GM23338 (cell line): ENCODE measurements at regions not wholly inside any gene's neighbourhood (a gene's known extent, or its start where the extent isn't known, plus 50 kb on each side); places are given as distances from the start of the nearest gene placed in this dataset.
A peak's percentile ranks its signal among the peaks of the same experiment; 100 is the strongest.

Experiments used
- ATAC-seq: fragments of 200-7000 bp; cut with Tn5 transposase; 3 replicates; pipeline ENCODE4 v1.9.1; 2020
- DNase-seq: peaks from one replicate; pipeline ENCODE4 v3.0.0-alpha.2; 2015; ENCODE audit warnings: low spot score
- H2AFZ ChIP-seq: fragments of 200-600 bp; sonication (generic); 2 replicates; pipeline ENCODE4 v1.8.0; 2016; ENCODE audit warnings: antibody characterized with exemption, mild to moderate bottlenecking, moderate library complexity
- H3F3A ChIP-seq: fragments of 200-600 bp; sonication (generic); replicated peaks from 2 replicates; pipeline ENCODE4 v1.8.0; 2017; ENCODE audit warnings: antibody characterized with exemption, mixed run types, low read depth
- H3K27ac ChIP-seq: fragments of 200-600 bp; sonication (generic); 2 replicates; pipeline ENCODE4 v1.6.1; 2016; ENCODE audit warnings: low read depth
- H3K27me3 ChIP-seq: fragments of 200-600 bp; sonication (generic); 2 replicates; pipeline ENCODE4 v1.8.0; 2016; ENCODE audit warnings: mild to moderate bottlenecking, mixed run types, moderate library complexity; ENCODE audit not compliant: insufficient read depth
- H3K36me3 ChIP-seq: fragments of 200-600 bp; sonication (generic); 2 replicates; pipeline ENCODE4 v1.8.0; 2016; ENCODE audit warnings: mild to moderate bottlenecking; ENCODE audit not compliant: insufficient read depth
- H3K4me1 ChIP-seq: fragments of 200-600 bp; sonication (generic); 2 replicates; pipeline ENCODE4 v1.8.0; 2016; ENCODE audit warnings: mild to moderate bottlenecking, moderate library complexity; ENCODE audit not compliant: insufficient read depth
- H3K4me2 ChIP-seq: fragments of 200-600 bp; sonication (generic); 2 replicates; pipeline ENCODE4 v1.7.1; 2017; ENCODE audit warnings: mixed run types
- H3K4me3 ChIP-seq: fragments of 200-600 bp; sonication (generic); 2 replicates; pipeline ENCODE4 v1.6.1; 2016; ENCODE audit warnings: mixed run types
- H3K79me2 ChIP-seq: fragments of 200-600 bp; sonication (generic); replicated peaks from 2 replicates; pipeline ENCODE4 v1.8.0; 2017; ENCODE audit warnings: mild to moderate bottlenecking; ENCODE audit not compliant: insufficient read depth
- H3K9me2 ChIP-seq: fragments of 200-600 bp; sonication (generic); 2 replicates; pipeline ENCODE4 v1.8.0; 2017; ENCODE audit not compliant: insufficient read depth
- H4K20me1 ChIP-seq: fragments of 200-600 bp; sonication (generic); replicated peaks from 2 replicates; pipeline ENCODE4 v1.8.0; 2017; ENCODE audit warnings: mild to moderate bottlenecking; ENCODE audit not compliant: insufficient read depth
- H3K27ac Mint-ChIP-seq: 2 replicates; pipeline ENCODE4 v1.8.0; 2020; ENCODE audit warnings: inconsistent platforms, mild to moderate bottlenecking, moderate library complexity, mixed read lengths
- H3K27me3 Mint-ChIP-seq: 3 replicates; pipeline ENCODE4 v1.8.0; 2022; ENCODE audit warnings: low read depth, mild to moderate bottlenecking, moderate library complexity, mixed read lengths, inconsistent platforms; ENCODE audit not compliant: insufficient read depth, poor library complexity
- H3K36me3 Mint-ChIP-seq: 3 replicates; pipeline ENCODE4 v1.8.0; 2021; ENCODE audit warnings: low read depth, mild to moderate bottlenecking, inconsistent platforms, moderate library complexity, mixed read lengths
- H3K4me1 Mint-ChIP-seq: 3 replicates; pipeline ENCODE4 v1.8.0; 2020; ENCODE audit warnings: mild to moderate bottlenecking, inconsistent platforms, mixed read lengths
- H3K4me3 Mint-ChIP-seq: 3 replicates; pipeline ENCODE4 v1.8.0; 2021; ENCODE audit warnings: moderate library complexity, mild to moderate bottlenecking, inconsistent platforms, mixed read lengths
- H3K9me3 Mint-ChIP-seq: 3 replicates; pipeline ENCODE4 v1.8.0; 2020; ENCODE audit warnings: moderate library complexity, mild to moderate bottlenecking, inconsistent platforms, mixed read lengths
- CREB1 ChIP-seq: fragments of 250-450 bp; sonication (Bioruptor Pico); IDR thresholded peaks from 2 replicates; pipeline ENCODE4 v1.5.0; 2020; ENCODE audit warnings: low read depth, mild to moderate bottlenecking, moderate library complexity
- EZH2 ChIP-seq: fragments of 200-600 bp; sonication (generic); IDR thresholded peaks from one replicate; pipeline ENCODE4 v1.8.0; 2017; ENCODE audit warnings: antibody characterized with exemption, mild to moderate bottlenecking, low read depth; ENCODE audit not compliant: unreplicated experiment
- EZH2phosphoT487 ChIP-seq: fragments of 200-600 bp; sonication (generic); IDR thresholded peaks from one replicate; pipeline ENCODE4 v1.8.1; 2018; ENCODE audit warnings: antibody characterized with exemption; ENCODE audit not compliant: unreplicated experiment
- JUNB ChIP-seq: IDR thresholded peaks from one replicate; pipeline ENCODE4 v1.6.1; 2016; ENCODE audit warnings: antibody characterized with exemption; ENCODE audit not compliant: unreplicated experiment
- NANOG ChIP-seq: IDR thresholded peaks from 2 replicates; pipeline ENCODE4 v1.6.1; 2016; ENCODE audit warnings: antibody characterized with exemption, borderline replicate concordance
- POLR2AphosphoS5 ChIP-seq: IDR thresholded peaks from 2 replicates; pipeline ENCODE4 v1.6.1; 2016; ENCODE audit warnings: antibody characterized with exemption, low read depth
- STAT1 ChIP-seq: IDR thresholded peaks from one replicate; pipeline ENCODE4 v1.6.1; 2016; ENCODE audit warnings: antibody characterized with exemption; ENCODE audit not compliant: unreplicated experiment
- ZNF114 ChIP-seq: fragments of 250-450 bp; sonication (Bioruptor Pico); IDR thresholded peaks from 2 replicates; pipeline ENCODE4 v1.5.0; 2020; ENCODE audit warnings: mild to moderate bottlenecking, moderate library complexity
- ZNF331 ChIP-seq: fragments of 250-450 bp; sonication (Bioruptor Pico); IDR thresholded peaks from 2 replicates; pipeline ENCODE4 v1.5.0; 2020; ENCODE audit warnings: low read depth, mild to moderate bottlenecking, moderate library complexity
- TF ChIP-seq, protein P1 (sequence below): IDR thresholded peaks from 2 replicates; pipeline ENCODE4 v1.6.1; 2016; ENCODE audit warnings: antibody characterized with exemption
- TF ChIP-seq, protein P2 (sequence below): fragments of 250-450 bp; sonication (Bioruptor Pico); IDR thresholded peaks from 2 replicates; pipeline ENCODE4 v1.5.0; 2020; ENCODE audit warnings: mild to moderate bottlenecking, moderate library complexity
- TF ChIP-seq, protein P3 (sequence below), 2 experiments: fragments of 200-600 bp in 1 of 2; sonication (generic) in 1 of 2; conservative IDR thresholded peaks; 2 replicates each; pipeline versions ENCODE4 v1.5.1 to v1.6.1; 2016 to 2017; ENCODE audit warnings: antibody characterized with exemption in 2 of 2, low read depth in 2 of 2, mild to moderate bottlenecking in 2 of 2, moderate library complexity in 1 of 2
- TF ChIP-seq, protein P4 (sequence below): IDR thresholded peaks from one replicate; pipeline ENCODE4 v1.6.1; 2018; ENCODE audit warnings: antibody characterized with exemption; ENCODE audit not compliant: unreplicated experiment

DNA sequence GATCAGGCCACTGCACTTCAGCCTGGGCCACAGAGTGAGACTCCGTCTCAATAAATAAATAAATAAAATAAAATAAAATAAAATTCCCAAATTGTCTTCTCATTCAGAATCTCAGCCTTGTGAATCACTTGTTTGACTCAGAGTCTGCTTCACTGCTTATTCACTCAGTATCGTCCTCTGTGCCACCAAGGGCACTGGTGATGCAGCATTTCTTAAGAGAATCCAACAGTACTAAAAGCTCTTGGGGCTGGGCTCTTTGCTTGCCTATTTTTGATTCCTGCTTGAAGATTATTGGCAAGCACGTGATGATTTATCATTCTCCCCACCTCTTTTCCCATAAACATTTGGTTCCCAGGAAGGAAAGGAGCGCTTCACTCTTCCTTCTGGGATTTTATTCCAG is 54.8 kb upstream of the HMGB1 start:
- H4K20me1 ChIP-seq: no peaks in the 10 kb centered on the region

More for the DNA sequence above, 54.8 kb upstream of the HMGB1 start:
- Mint-ChIP-seq H3K9me3 (no peaks in the 10 kb centered on the region), H3K4me3 (no peak overlapping the region), H3K36me3 (no peaks in the 10 kb centered on the region), H3K4me1 (peaks cover 5% of the 10 kb centered on the region; the same call in 2 of the 3 replicates), H3K27ac (no peak overlapping the region), H3K27me3 (no peaks in the 10 kb centered on the region)
- Histone ChIP-seq H3K4me1 (no peaks in the 10 kb centered on the region), H3K27me3 (no peaks in the 10 kb centered on the region), H3K4me3 (no peak overlapping the region), H3K9me2 (no peaks in the 10 kb centered on the region), H3K4me2 (no peak overlapping the region), H3K27ac (no peak overlapping the region), H3F3A (no peaks in the 10 kb centered on the region), H3K79me2 (no peaks in the 10 kb centered on the region), H2AFZ (peak overlapping the region; percentile 1; the same call in 1 of the 2 replicates), H3K36me3 (no peaks in the 10 kb centered on the region)
- DNase-seq (no peak), ATAC-seq (no peak)
- TF ChIP-seq EZH2phosphoT487 (no peak), NANOG (no peak), CREB1 (CRISPR knock-in tag) (no peak), EZH2 (no peak), POLR2AphosphoS5 (no peak), ZNF114 (CRISPR knock-in tag) (no peak), JUNB (no peak), STAT1 (no peak), ZNF331 (no peak)
- TF ChIP-seq, protein P1, sequence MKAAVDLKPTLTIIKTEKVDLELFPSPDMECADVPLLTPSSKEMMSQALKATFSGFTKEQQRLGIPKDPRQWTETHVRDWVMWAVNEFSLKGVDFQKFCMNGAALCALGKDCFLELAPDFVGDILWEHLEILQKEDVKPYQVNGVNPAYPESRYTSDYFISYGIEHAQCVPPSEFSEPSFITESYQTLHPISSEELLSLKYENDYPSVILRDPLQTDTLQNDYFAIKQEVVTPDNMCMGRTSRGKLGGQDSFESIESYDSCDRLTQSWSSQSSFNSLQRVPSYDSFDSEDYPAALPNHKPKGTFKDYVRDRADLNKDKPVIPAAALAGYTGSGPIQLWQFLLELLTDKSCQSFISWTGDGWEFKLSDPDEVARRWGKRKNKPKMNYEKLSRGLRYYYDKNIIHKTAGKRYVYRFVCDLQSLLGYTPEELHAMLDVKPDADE: no peak
- TF ChIP-seq, protein P2, sequence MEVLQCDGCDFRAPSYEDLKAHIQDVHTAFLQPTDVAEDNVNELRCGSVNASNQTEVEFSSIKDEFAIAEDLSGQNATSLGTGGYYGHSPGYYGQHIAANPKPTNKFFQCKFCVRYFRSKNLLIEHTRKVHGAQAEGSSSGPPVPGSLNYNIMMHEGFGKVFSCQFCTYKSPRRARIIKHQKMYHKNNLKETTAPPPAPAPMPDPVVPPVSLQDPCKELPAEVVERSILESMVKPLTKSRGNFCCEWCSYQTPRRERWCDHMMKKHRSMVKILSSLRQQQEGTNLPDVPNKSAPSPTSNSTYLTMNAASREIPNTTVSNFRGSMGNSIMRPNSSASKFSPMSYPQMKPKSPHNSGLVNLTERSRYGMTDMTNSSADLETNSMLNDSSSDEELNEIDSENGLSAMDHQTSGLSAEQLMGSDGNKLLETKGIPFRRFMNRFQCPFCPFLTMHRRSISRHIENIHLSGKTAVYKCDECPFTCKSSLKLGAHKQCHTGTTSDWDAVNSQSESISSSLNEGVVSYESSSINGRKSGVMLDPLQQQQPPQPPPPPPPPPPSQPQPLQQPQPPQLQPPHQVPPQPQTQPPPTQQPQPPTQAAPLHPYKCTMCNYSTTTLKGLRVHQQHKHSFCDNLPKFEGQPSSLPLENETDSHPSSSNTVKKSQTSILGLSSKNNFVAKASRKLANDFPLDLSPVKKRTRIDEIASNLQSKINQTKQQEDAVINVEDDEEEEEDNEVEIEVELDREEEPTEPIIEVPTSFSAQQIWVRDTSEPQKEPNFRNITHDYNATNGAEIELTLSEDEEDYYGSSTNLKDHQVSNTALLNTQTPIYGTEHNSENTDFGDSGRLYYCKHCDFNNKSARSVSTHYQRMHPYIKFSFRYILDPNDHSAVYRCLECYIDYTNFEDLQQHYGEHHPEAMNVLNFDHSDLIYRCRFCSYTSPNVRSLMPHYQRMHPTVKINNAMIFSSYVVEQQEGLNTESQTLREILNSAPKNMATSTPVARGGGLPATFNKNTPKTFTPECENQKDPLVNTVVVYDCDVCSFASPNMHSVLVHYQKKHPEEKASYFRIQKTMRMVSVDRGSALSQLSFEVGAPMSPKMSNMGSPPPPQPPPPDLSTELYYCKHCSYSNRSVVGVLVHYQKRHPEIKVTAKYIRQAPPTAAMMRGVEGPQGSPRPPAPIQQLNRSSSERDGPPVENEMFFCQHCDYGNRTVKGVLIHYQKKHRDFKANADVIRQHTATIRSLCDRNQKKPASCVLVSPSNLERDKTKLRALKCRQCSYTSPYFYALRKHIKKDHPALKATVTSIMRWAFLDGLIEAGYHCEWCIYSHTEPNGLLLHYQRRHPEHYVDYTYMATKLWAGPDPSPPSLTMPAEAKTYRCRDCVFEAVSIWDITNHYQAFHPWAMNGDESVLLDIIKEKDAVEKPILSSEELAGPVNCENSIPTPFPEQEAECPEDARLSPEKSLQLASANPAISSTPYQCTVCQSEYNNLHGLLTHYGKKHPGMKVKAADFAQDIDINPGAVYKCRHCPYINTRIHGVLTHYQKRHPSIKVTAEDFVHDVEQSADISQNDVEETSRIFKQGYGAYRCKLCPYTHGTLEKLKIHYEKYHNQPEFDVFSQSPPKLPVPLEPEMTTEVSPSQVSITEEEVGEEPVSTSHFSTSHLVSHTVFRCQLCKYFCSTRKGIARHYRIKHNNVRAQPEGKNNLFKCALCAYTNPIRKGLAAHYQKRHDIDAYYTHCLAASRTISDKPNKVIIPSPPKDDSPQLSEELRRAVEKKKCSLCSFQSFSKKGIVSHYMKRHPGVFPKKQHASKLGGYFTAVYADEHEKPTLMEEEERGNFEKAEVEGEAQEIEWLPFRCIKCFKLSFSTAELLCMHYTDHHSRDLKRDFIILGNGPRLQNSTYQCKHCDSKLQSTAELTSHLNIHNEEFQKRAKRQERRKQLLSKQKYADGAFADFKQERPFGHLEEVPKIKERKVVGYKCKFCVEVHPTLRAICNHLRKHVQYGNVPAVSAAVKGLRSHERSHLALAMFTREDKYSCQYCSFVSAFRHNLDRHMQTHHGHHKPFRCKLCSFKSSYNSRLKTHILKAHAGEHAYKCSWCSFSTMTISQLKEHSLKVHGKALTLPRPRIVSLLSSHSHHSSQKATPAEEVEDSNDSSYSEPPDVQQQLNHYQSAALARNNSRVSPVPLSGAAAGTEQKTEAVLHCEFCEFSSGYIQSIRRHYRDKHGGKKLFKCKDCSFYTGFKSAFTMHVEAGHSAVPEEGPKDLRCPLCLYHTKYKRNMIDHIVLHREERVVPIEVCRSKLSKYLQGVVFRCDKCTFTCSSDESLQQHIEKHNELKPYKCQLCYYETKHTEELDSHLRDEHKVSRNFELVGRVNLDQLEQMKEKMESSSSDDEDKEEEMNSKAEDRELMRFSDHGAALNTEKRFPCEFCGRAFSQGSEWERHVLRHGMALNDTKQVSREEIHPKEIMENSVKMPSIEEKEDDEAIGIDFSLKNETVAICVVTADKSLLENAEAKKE: no peak
- TF ChIP-seq, protein P3, sequence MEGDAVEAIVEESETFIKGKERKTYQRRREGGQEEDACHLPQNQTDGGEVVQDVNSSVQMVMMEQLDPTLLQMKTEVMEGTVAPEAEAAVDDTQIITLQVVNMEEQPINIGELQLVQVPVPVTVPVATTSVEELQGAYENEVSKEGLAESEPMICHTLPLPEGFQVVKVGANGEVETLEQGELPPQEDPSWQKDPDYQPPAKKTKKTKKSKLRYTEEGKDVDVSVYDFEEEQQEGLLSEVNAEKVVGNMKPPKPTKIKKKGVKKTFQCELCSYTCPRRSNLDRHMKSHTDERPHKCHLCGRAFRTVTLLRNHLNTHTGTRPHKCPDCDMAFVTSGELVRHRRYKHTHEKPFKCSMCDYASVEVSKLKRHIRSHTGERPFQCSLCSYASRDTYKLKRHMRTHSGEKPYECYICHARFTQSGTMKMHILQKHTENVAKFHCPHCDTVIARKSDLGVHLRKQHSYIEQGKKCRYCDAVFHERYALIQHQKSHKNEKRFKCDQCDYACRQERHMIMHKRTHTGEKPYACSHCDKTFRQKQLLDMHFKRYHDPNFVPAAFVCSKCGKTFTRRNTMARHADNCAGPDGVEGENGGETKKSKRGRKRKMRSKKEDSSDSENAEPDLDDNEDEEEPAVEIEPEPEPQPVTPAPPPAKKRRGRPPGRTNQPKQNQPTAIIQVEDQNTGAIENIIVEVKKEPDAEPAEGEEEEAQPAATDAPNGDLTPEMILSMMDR (conservative IDR thresholded peaks at IDR 0.05; ENCODE audit: low read depth in 2 of 2): no peak
- TF ChIP-seq, protein P4, sequence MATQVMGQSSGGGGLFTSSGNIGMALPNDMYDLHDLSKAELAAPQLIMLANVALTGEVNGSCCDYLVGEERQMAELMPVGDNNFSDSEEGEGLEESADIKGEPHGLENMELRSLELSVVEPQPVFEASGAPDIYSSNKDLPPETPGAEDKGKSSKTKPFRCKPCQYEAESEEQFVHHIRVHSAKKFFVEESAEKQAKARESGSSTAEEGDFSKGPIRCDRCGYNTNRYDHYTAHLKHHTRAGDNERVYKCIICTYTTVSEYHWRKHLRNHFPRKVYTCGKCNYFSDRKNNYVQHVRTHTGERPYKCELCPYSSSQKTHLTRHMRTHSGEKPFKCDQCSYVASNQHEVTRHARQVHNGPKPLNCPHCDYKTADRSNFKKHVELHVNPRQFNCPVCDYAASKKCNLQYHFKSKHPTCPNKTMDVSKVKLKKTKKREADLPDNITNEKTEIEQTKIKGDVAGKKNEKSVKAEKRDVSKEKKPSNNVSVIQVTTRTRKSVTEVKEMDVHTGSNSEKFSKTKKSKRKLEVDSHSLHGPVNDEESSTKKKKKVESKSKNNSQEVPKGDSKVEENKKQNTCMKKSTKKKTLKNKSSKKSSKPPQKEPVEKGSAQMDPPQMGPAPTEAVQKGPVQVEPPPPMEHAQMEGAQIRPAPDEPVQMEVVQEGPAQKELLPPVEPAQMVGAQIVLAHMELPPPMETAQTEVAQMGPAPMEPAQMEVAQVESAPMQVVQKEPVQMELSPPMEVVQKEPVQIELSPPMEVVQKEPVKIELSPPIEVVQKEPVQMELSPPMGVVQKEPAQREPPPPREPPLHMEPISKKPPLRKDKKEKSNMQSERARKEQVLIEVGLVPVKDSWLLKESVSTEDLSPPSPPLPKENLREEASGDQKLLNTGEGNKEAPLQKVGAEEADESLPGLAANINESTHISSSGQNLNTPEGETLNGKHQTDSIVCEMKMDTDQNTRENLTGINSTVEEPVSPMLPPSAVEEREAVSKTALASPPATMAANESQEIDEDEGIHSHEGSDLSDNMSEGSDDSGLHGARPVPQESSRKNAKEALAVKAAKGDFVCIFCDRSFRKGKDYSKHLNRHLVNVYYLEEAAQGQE: no peak
